Stomach (tissue), 4 donors: ENCODE measurements at regions not wholly inside any gene's neighbourhood (a gene's known extent, or its start where the extent isn't known, plus 50 kb on each side); places are given as distances from the start of the nearest gene placed in this dataset.

Experiments
- POLR2A ChIP-seq, 4 donors: fragments of 450-650 bp; IDR thresholded peaks; one replicate each; pipeline ENCODE4 v1.6.1; 2016; ENCODE audit warnings: antibody characterized with exemption in 4 of 4, control low read depth in 2 of 4, mild to moderate bottlenecking in 1 of 4, moderate library complexity in 1 of 4
- TF ChIP-seq, protein P1 (sequence below), 7 experiments: fragments of 450-650 bp in 4 of 7; fragments of 200-600 bp in 3 of 7; sonication (generic) in 3 of 7; IDR thresholded peaks; one replicate each; pipeline ENCODE4 v1.5.1; 2016 to 2019; ENCODE audit warnings: antibody characterized with exemption in 7 of 7, control low read depth in 2 of 7, mild to moderate bottlenecking in 1 of 7

DNA sequence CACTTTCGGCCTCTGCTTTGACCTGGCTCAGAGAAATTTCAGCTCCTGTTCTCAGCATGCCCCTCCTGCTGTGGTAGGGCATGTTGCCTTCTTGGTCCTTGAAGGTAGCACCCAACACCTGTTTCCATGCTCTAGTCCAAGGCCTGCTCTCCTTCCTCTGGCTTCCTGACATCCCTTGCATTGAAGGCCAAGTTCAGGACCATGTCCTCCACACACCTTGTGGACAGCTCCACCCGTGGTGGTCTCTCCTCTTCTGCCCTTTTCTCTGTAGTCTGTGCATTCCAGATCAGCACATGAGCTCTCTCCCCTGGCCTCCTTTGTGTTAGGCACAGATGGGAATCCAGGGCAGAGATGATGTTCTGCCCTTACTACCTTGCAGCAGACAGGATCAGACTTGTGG is 225.3 kb downstream of the ADAMTS15 start:
- TF ChIP-seq POLR2A (IDR thresholded peaks at IDR 0.05): no peak
- TF ChIP-seq, protein P1, sequence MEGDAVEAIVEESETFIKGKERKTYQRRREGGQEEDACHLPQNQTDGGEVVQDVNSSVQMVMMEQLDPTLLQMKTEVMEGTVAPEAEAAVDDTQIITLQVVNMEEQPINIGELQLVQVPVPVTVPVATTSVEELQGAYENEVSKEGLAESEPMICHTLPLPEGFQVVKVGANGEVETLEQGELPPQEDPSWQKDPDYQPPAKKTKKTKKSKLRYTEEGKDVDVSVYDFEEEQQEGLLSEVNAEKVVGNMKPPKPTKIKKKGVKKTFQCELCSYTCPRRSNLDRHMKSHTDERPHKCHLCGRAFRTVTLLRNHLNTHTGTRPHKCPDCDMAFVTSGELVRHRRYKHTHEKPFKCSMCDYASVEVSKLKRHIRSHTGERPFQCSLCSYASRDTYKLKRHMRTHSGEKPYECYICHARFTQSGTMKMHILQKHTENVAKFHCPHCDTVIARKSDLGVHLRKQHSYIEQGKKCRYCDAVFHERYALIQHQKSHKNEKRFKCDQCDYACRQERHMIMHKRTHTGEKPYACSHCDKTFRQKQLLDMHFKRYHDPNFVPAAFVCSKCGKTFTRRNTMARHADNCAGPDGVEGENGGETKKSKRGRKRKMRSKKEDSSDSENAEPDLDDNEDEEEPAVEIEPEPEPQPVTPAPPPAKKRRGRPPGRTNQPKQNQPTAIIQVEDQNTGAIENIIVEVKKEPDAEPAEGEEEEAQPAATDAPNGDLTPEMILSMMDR (IDR thresholded peaks at IDR 0.05): no peak
